ENCODE measurements at regions not wholly inside any gene's neighbourhood (a gene's known extent, or its start where the extent isn't known, plus 50 kb on each side); places are given as distances from the start of the nearest gene placed in this dataset.

- no peak for DNase-seq
Measured at GRCh38 chr4:138686106-138686835, 329.3 kb upstream of the NOCT start.

DNA sequence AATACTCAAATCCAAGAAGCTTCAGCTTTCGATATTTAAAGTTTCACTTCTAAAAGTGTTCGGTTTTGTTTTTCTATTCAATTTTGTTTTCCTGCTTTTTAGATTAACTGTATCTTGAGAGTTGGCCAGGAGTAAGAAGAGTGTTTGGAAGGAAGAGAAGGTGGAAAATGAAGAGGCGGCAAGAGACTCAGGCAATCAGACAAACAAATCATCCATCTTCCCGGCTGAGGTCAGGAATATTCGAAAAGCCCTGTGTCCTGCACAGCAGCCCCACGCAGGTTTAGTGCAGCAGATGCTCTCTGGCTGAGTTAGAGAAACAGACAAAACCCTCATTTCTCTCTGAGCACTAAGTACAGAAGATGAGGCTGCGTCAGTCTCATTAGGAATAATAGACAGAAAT, 330.3 kb upstream of the NOCT start:
- DNase-seq, result no peak

- DNase-seq, result peak; percentile 71
Measured at GRCh38 chr4:138680989-138681604, 334.5 kb upstream of the NOCT start.

DNA sequence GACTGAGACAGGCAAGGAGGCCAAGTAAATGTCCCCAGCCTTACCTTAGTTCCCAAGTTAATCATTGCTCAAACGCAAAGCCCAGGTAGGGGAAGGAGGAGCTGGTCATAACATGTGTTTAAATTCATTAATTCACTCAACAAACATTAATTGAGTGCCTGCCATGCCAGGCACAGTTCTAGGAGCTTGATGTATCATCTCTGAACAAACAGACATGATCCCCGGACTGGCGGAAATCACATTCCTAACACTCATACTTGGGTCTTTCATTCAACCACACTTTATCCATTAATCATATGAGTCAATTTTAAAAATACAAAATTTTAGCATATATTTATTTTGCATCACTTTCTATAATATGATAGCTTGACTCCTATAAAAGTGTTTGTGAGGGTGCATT, 335.3 kb upstream of the NOCT start:
- no peak for DNase-seq

- DNase-seq, result no peak
Measured at GRCh38 chr4:138678985-138679746, 336.4 kb upstream of the NOCT start.

- no peak for DNase-seq
Measured at GRCh38 chr4:138677748-138678147, 337.8 kb upstream of the NOCT start.

DNA sequence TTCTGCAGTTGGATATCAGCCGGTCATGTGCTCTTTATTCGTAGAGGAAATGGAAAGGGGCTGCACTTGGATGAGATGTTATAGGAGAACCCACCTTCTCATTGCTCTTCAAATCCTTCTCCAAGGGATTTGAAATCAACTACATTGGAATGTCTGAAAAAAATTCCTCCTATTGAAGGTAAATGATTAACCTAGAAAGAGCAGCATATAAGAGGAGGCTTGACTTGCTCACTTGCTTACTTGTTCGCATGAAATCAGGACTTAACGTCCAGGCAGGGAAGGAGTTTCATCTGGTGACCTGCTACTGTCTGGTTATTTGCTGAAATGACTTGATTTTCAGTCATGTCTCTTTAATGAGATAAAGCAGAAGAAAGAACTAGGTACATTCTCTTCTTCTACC, 338.4 kb upstream of the NOCT start:
- DNase-seq, result no peak

- no peak for DNase-seq
Measured at GRCh38 chr4:138675685-138676084, 339.9 kb upstream of the NOCT start.

DNA sequence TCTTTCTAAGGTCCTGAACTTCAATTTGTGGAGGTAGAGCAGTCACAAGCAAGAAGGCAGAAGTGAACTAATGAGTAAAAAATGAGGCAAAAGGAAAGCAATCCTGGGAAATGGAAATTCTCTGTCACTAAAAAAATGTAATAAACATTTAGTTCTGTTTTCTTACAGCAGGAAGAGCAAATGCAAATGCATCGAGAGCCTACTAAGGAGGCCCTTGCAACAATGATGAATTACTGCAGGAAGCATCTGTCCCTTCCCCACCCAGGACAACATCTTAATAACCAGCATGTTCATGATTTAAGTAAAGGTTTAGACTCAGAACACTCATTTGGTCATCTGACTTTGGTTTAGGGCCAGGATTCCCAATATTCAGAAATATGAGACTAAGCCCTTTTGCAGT, 341.4 kb upstream of the NOCT start:
- no peak for DNase-seq

- DNase-seq, result no peak
Measured at GRCh38 chr4:138673053-138673452, 342.5 kb upstream of the NOCT start.

DNA sequence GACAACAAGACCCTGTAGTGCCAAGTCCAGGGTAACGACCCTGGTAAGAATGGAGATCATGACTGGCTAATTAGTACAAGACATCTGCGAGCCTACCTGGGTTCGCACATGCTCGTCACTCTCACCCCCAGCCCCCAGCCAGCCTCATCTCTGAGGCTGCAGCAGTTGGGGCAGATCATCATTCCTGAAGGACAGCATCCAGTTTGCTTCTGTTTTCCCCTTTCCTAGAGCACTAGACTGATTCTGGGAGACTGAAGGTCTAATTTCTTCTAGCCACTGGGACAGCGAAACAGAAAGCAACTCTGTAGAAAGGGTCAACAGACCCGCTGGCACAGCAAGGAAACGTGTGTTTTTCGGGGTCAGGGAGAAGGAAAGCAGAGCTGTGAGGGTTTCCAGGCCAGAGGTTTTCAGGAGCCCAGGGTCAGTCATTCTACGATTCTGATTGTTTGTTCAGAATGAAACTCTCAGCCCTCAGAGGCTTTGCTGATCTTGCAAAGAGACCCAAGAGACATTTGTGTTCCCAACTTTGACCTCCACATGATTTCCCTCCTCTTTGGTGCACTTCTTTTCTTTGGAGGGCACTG, 343.1 kb upstream of the NOCT start:
- no peak for DNase-seq

DNA sequence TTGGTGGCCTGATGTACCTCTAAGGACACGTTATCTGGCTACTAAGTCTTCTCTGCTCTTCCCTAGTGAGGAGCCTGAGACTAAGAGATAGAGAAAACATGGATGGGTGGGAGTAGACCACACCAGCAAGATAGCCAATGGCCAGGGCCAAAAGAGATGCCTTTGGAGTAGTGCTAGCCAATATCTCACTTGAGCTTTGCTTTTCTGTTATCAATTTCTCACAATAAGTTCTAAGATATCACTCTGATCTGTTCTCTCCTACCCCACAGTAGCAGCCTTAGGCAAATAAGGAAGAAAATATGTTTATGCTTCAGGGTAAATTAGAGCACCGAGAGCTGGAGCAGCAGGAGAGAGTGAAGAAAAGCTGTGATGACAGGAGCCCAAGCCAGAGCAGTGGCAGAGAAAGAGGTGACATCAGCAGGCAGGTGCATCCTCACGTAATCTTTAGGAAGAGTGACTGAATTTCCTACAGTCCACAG, 343.9 kb upstream of the NOCT start:
- no peak for DNase-seq

GRCh38 chr4:138671106-138671505, 344.5 kb upstream of the NOCT start:
- no peak for DNase-seq

DNA sequence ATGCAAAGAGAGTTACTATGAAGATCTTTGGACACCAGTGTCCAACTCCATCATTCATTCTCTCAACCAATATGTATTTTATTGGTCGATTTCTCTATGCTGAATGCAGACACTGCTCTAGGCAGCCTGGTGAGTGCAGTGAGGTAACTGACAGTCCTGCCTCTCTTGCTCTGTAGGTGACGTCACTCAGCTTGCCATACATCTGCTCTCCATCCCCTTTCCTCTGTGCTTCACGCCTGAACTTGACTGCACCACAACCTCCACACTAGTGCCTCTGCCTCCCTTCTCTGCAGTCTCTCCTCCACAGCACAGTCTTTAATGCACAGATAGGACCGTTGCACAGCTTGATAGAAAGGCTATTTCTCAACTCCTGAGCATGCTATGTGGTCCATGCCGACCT, 344.9 kb upstream of the NOCT start:
- DNase-seq, result no peak

GRCh38 chr4:138669479-138670315, 345.9 kb upstream of the NOCT start:
- DNase-seq, result no peak

- DNase-seq, result no peak
Measured at GRCh38 chr4:138668309-138668708, 347.3 kb upstream of the NOCT start.

DNA sequence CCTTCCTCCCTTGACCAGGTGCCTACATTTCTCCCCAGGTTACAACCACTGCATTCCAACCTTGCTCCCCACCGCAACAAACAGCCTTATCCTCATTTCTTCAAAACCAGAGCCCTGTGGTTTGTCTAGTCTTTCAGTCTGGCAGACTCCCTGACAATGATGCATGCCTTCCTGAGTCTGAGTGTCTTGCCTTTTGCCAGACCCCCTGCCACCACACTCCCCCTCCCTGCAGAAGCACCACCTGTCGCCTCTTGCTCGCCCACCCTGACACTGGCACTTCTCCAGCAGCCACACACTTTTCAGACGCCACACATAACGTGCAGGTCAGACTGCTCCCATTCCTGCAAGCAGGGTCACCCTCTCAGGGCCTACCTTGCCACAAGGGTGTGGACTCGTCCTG, 349.2 kb upstream of the NOCT start:
- DNase-seq, result no peak

DNA sequence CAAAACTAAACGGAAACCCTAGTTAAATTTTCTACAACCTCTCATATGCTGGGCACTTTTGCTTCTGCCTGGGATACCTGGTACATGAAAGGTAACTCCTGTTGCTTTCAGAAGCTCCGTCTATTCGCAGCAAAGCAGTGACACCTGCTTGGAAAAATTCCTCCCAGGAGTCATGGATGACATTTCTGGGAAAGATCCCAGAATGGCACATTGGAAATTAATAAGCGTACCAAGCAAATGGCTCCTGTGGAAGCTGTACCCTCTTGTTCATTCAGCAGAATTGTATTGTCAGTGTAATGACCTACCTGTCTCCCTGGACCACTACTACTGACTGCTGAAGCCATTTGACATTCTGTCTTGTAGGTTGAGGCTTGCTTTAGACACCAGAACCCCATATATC, 349.7 kb upstream of the NOCT start:
- no peak for DNase-seq

DNA sequence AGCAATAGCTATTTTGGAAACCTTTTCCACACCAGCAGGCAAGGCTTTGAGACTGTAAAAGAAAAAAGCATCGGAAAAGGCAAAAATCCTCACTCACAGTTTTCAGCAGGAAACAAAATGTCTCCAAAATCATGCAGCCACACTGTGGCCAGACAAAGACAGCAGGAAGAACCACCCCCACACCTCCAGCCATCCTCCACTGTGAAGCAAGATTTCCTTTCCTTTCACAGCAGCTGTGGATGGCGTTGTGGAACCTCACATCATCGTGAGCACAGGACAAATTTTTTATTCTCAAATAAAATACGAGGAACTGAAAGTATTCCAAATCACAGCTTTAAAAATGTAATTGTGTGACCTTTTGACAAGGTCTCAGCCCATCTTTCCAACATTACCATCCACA, 351.7 kb upstream of the NOCT start:
- no peak for DNase-seq

DNA sequence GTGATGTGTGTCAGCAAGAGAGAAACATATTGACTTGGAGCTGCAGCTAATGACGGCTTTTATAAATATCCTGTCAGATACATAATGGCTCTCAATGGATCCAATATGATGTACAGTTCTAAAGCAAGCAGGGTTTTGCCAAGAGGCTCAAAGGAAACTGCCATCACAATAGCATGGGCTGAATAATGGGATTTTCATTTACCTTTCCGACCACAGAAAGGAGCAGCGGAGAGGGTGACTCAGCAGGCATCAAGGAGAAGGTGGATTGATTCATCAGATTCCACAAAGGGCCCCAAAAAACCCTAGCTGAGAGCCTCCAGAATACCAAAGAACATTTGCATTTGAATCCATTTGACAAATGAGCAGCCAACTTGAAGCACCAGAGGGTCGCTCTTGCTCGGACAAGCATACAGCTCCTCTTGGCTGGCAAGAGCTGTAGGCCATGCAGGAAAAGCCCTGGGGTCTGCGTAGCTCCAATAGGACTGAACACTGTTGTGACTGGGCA, 355.7 kb upstream of the NOCT start:
- DNase-seq, result no peak

- no peak for DNase-seq
Measured at GRCh38 chr4:138659037-138659811, 356.4 kb upstream of the NOCT start.

DNA sequence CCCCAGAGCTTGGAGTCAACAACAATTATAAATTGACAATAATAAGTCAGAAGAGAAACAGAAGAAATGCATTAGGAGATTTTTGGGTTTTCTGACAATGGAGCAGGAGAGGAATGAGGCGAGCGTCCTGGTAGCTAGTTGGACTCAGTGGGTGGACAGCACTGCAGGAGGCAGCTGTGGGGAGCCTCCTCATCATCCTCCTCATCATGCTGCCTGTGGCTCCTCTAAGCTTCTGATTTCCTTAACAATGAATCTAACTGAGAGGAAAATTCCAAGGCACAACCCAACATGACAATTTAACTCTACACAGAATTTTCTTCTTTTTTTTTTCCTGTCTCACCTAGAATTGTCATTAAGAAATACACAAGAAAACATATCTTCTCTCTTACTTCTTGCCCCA, 357.1 kb upstream of the NOCT start:
- DNase-seq, result no peak
